ENCODE measurements at regions not wholly inside any gene's neighbourhood (a gene's known extent, or its start where the extent isn't known, plus 50 kb on each side); places are given as distances from the start of the nearest gene placed in this dataset.

DNA sequence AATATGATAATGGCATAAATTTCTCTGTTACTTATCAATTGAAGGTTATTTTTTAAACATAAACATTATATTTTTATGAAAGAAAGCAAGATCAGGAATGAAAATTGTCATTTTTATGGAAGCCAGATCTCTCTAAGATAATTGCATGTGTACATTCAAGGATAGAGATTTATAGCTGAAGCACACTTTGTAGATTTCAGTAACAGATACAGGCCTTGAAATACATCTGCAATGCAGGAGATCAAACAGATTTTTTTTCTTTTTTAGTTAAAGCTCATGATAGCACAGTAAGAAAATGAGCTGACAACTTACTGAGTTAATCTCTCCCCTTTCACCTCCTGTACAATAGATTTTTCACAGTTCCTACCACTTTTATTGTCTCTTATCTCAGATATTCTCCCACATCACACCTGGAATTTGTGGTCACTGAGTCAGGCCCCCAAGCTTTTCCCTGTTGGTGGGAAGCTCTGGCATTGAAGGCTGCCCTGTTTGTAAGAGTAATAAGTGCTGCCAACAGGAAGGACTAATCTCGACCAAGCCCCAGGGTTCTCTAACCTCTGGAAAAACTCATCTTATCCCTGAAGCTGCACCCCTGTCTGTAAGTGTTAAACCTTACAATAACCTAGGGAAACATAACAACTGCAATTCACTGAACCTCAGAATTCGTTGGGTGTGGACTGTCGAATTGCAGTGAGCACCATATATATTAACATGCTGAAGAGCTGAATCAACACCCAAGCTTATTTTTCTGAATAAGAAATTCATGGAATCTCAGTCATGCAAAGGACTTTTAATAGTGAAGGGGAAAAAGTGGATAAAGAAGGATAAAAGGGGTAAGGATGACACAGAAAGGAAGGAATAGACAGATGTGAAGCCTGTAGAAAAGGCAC, 599.0 kb downstream of the LMO4 start:
- Histone ChIP-seq H3K9me3 (replicated peaks) (0 out of 2 replicates have a peak, but pooled peaks cover 3% of the 10 kb centered on the region), H3K4me3 (no peak overlapping the region), H3K4me1 (no peaks in the 10 kb centered on the region), H3K27ac (no peak overlapping the region), H3K27me3 (no peaks in the 10 kb centered on the region), H3K36me3 (0 out of 2 replicates have a peak, but pooled peaks cover 3% of the 10 kb centered on the region)
- no peak for DNase-seq

DNA sequence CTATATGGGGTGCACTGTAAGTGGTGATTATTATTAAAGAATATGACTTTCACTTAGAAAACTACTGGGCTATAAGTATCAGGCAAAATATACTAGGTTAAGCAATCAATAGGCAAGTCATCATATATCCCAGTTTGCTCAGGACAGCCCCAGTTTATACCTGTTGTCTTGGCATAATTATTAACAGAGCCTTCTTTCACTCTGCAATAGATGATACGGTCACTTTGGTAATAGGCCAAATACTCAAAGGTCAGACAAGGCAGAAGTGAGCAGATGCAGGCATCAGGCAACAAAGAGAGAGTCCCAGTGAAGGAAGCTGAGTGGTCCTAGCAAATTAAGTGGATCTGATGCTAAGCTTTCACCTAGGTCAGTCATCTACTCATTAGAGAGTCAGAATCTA, 599.9 kb downstream of the LMO4 start:
- Histone ChIP-seq H3K4me1 (no peaks in the 10 kb centered on the region), H3K36me3 (0 out of 2 replicates have a peak, but pooled peaks cover 3% of the 10 kb centered on the region), H3K27ac (no peak overlapping the region), H3K9me3 (replicated peaks) (0 out of 2 replicates have a peak, but pooled peaks cover 3% of the 10 kb centered on the region), H3K4me3 (no peak overlapping the region), H3K27me3 (no peaks in the 10 kb centered on the region)
- DNase-seq, result no peak

DNA sequence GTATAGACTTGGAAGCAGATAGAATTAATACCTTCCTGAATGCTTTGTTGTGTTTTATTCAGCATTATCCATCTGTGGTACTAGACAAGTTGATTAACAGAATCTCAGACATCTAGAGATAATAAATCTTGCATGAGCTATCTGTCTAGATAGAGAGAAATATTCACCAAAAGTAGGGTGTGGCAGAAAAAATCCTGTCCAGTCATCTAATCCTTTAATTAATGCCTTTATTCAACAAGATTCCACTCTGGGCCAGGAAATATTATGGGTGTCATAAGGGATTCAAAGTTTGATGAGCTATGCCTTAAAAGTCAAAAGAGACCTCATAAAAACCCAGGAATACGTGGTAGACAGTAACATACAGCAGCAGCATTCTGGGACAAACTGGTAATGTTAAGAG, 601.2 kb downstream of the LMO4 start:
- 0 out of 2 replicates have a peak, but pooled peaks cover 3% of the 10 kb centered on the region for H3K36me3 ChIP-seq

DNA sequence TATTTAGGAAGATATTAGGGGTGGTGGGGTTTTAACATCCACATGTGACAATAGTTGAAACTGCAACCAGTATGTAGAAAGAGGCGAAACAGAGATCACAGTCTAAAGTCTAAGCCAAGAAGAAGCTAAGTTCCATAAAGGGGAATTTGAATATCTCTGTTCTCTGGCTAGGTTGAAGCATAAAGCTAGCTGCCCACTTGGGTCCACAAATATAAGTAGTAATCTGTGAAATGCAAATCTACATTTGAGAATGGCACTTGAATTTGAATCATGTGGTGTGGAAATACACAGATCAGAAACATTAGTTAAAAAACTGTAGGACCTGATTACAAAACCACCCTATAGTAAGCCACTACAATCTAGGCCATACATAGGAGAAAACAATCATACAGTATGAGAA, 602.1 kb downstream of the LMO4 start:
- H3K9me3 ChIP-seq (replicated peaks), result 0 out of 2 replicates have a peak, but pooled peaks cover 3% of the 10 kb centered on the region
- no peak for DNase-seq
- no peak overlapping the region for H3K27ac ChIP-seq
- no peaks in the 10 kb centered on the region for H3K27me3 ChIP-seq
- 0 out of 2 replicates have a peak, but pooled peaks cover 3% of the 10 kb centered on the region for H3K36me3 ChIP-seq
- no peaks in the 10 kb centered on the region for H3K4me1 ChIP-seq
- no peak overlapping the region for H3K4me3 ChIP-seq

More for the DNA sequence above, 601.2 kb downstream of the LMO4 start:
- no peaks in the 10 kb centered on the region for H3K27me3 ChIP-seq
- no peak for DNase-seq
- H3K4me3 ChIP-seq, result no peak overlapping the region
- H3K4me1 ChIP-seq, result no peaks in the 10 kb centered on the region
- no peak overlapping the region for H3K27ac ChIP-seq
- 0 out of 2 replicates have a peak, but pooled peaks cover 3% of the 10 kb centered on the region for H3K9me3 ChIP-seq (replicated peaks)

- Histone ChIP-seq H3K36me3 (0 out of 2 replicates have a peak, but pooled peaks cover 3% of the 10 kb centered on the region), H3K27me3 (no peaks in the 10 kb centered on the region), H3K4me3 (no peak overlapping the region), H3K9me3 (replicated peaks) (0 out of 2 replicates have a peak, but pooled peaks cover 3% of the 10 kb centered on the region), H3K27ac (no peak overlapping the region), H3K4me1 (no peaks in the 10 kb centered on the region)
- DNase-seq, result no peak
Observed at GRCh38 chr1:87933171-87933570, 604.5 kb downstream of the LMO4 start.

DNA sequence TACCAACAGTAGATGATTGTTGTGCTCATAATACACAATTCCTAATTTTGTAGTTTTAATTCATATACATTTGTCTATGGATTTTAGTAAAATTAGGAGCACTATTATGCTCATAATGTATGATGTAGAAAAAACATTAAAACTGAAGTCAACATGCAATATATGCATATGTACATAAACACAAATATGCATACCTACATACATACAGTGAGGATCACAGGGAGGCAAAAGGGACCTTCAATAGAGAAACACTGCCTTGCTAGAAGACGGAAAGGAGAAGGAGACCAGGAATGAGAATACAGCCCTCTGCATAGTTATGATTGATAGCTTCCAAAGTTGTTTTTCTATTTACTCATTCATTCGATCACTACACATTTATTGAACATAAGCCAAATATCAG, 606.5 kb downstream of the LMO4 start:
- Histone ChIP-seq H3K27me3 (no peaks in the 10 kb centered on the region), H3K27ac (no peak overlapping the region), H3K9me3 (replicated peaks) (0 out of 2 replicates have a peak, but pooled peaks cover 3% of the 10 kb centered on the region), H3K4me3 (no peak overlapping the region), H3K36me3 (0 out of 2 replicates have a peak, but pooled peaks cover 3% of the 10 kb centered on the region), H3K4me1 (no peaks in the 10 kb centered on the region)
- no peak for DNase-seq

GRCh38 chr1:87937831-87938395, 609.2 kb downstream of the LMO4 start:
- H3K4me1 ChIP-seq, result no peaks in the 10 kb centered on the region
- no peaks in the 10 kb centered on the region for H3K27me3 ChIP-seq
- H3K27ac ChIP-seq, result no peak overlapping the region
- no peaks in the 10 kb centered on the region for H3K9me3 ChIP-seq (replicated peaks)
- DNase-seq, result no peak
- no peaks in the 10 kb centered on the region for H3K36me3 ChIP-seq
- no peak overlapping the region for H3K4me3 ChIP-seq

GRCh38 chr1:87938631-87939030, 610.0 kb downstream of the LMO4 start:
- DNase-seq, result no peak
- Histone ChIP-seq H3K4me1 (no peaks in the 10 kb centered on the region), H3K9me3 (replicated peaks) (no peaks in the 10 kb centered on the region), H3K27me3 (no peaks in the 10 kb centered on the region), H3K27ac (no peak overlapping the region), H3K4me3 (no peak overlapping the region), H3K36me3 (no peaks in the 10 kb centered on the region)

GRCh38 chr1:87939444-87939843, 610.8 kb downstream of the LMO4 start:
- DNase-seq, result no peak
- Histone ChIP-seq H3K27me3 (no peaks in the 10 kb centered on the region), H3K4me1 (no peaks in the 10 kb centered on the region), H3K36me3 (no peaks in the 10 kb centered on the region), H3K27ac (no peak overlapping the region), H3K9me3 (replicated peaks) (no peaks in the 10 kb centered on the region), H3K4me3 (no peak overlapping the region)

DNA sequence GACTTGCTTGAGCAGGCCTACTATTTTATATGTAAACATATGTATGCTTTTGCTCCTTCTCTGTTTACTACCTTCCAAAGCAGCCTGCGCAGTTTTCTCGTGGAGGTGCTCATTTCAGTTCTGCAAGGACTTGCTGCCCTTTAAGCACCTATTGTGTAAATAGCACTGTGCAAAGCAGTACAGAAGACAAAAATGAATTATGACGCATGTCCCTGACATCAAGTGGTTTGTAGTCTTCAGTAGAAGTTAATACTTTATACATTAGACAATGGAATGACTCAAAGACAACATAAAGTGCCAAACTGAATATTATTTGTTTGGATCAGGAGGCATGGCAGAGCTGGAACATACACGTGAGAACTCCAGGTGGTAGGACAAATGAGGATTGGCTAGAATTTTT, 611.7 kb downstream of the LMO4 start:
- Histone ChIP-seq H3K4me1 (no peaks in the 10 kb centered on the region), H3K27me3 (no peaks in the 10 kb centered on the region), H3K36me3 (no peaks in the 10 kb centered on the region), H3K27ac (no peak overlapping the region), H3K4me3 (no peak overlapping the region), H3K9me3 (replicated peaks) (no peaks in the 10 kb centered on the region)
- no peak for DNase-seq

DNA sequence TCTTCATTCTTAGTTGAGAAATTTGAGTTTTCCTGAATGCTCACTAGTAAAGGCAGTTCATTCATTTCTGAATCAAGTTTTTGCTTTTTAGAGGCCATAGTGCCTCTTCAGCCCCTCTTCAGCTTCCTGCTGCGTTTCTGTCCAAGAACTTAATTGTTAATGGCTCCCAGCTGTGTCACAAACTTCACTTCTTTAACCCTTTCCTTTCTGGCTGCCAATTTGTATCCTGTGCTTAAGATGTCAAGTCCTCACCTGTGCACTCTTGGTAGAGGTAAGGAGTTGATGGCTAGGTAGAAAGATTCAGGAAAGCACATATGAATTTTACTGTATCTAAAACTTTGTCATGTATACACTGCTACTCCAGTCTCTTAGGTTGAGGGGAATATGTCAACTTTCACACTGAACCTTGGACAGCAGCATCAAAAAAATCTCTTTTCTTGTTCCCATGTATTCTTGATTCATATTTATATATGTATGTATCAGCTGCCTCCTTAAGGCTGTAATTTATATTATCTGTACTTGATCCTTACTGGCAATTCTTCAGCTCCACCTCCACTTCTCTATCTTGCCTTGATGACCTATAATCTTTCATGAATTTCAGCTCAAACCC, 612.8 kb downstream of the LMO4 start:
- H3K4me3 ChIP-seq, result no peak overlapping the region
- H3K9me3 ChIP-seq (replicated peaks), result no peaks in the 10 kb centered on the region
- no peaks in the 10 kb centered on the region for H3K27me3 ChIP-seq
- no peaks in the 10 kb centered on the region for H3K36me3 ChIP-seq
- H3K27ac ChIP-seq, result no peak overlapping the region
- H3K4me1 ChIP-seq, result no peaks in the 10 kb centered on the region
- no peak for DNase-seq

DNA sequence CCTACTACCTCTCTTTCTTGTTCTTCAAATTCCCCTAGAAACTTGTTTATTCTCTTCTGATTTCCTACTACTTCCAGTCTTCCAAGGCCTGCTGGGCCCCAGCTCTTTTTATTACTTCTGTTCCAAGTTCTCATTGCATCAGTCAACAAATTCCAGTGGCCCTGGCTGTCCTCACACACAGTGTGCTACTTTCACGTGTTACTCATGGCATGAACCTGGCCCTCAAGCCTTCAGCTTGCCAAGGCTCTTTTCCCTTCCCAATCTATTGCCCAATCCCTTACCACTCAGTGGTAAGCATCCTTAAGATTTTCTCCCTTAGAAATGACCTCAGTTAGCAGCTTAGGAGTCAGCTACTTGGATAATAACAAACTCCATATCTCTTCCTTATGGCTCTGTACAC, 613.5 kb downstream of the LMO4 start:
- H3K27me3 ChIP-seq, result no peaks in the 10 kb centered on the region
- no peaks in the 10 kb centered on the region for H3K4me1 ChIP-seq
- no peaks in the 10 kb centered on the region for H3K36me3 ChIP-seq
- H3K4me3 ChIP-seq, result no peak overlapping the region
- no peak overlapping the region for H3K27ac ChIP-seq
- no peak for DNase-seq
- H3K9me3 ChIP-seq (replicated peaks), result no peaks in the 10 kb centered on the region

- no peaks in the 10 kb centered on the region for H3K36me3 ChIP-seq
- DNase-seq, result no peak
- no peak overlapping the region for H3K27ac ChIP-seq
- H3K9me3 ChIP-seq (replicated peaks), result no peaks in the 10 kb centered on the region
- H3K4me3 ChIP-seq, result no peak overlapping the region
- H3K4me1 ChIP-seq, result no peaks in the 10 kb centered on the region
- no peaks in the 10 kb centered on the region for H3K27me3 ChIP-seq
Observed at GRCh38 chr1:87949711-87950110, 621.0 kb downstream of the LMO4 start.

- Histone ChIP-seq H3K4me1 (no peaks in the 10 kb centered on the region), H3K27ac (no peak overlapping the region), H3K4me3 (no peak overlapping the region), H3K36me3 (no peaks in the 10 kb centered on the region), H3K9me3 (replicated peaks) (no peaks in the 10 kb centered on the region), H3K27me3 (no peaks in the 10 kb centered on the region)
- peak; percentile 9 to 18 for DNase-seq
Observed at GRCh38 chr1:87950369-87950768, 621.7 kb downstream of the LMO4 start.

GRCh38 chr1:87951409-87951808, 622.7 kb downstream of the LMO4 start:
- Histone ChIP-seq H3K4me1 (no peaks in the 10 kb centered on the region), H3K9me3 (replicated peaks) (no peaks in the 10 kb centered on the region), H3K27ac (no peak overlapping the region), H3K4me3 (no peak overlapping the region), H3K36me3 (no peaks in the 10 kb centered on the region), H3K27me3 (no peaks in the 10 kb centered on the region)
- DNase-seq, result no peak

Measured in SJCRH30 (cell line).